Peyer's patch (tissue), 4 donors: ENCODE measurements at regions not wholly inside any gene's neighbourhood (a gene's known extent, or its start where the extent isn't known, plus 50 kb on each side); places are given as distances from the start of the nearest gene placed in this dataset.

Source experiments
- POLR2A ChIP-seq, 2 donors: fragments of 450-650 bp; IDR thresholded peaks; one replicate each; pipeline ENCODE4 v1.5.1; 2017; ENCODE audit warnings: antibody characterized with exemption in 2 of 2, mild to moderate bottlenecking in 2 of 2, moderate library complexity in 2 of 2
- TF ChIP-seq, protein P1 (sequence below), 6 experiments: fragments of 450-650 bp in 4 of 6; fragments of 200-600 bp in 2 of 6; sonication (generic) in 1 of 6; IDR thresholded peaks; one replicate each; pipeline ENCODE4 v1.5.1; 2017 to 2019; ENCODE audit warnings: antibody characterized with exemption in 6 of 6, mild to moderate bottlenecking in 3 of 6, moderate library complexity in 1 of 6

DNA sequence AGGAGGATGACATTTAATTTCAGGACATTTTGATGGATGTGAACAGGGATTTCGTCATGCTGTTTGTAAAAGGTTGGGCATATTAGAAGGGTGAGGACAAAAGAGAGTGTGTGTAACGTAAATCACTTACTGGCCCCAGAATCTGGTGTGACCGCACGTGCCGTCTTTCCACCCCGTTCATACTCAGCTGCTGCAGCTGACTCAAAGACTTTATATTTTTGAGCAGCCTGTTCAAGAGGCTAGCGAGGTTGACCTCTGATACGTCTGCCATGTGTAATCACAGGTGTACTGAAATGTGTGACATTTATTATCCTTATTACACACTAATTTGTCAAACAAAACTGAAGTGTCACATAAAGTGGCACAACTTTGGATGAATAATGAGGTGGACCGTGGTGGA lies 66.5 kb upstream of the ERRFI1 start:
- TF ChIP-seq, protein P1, sequence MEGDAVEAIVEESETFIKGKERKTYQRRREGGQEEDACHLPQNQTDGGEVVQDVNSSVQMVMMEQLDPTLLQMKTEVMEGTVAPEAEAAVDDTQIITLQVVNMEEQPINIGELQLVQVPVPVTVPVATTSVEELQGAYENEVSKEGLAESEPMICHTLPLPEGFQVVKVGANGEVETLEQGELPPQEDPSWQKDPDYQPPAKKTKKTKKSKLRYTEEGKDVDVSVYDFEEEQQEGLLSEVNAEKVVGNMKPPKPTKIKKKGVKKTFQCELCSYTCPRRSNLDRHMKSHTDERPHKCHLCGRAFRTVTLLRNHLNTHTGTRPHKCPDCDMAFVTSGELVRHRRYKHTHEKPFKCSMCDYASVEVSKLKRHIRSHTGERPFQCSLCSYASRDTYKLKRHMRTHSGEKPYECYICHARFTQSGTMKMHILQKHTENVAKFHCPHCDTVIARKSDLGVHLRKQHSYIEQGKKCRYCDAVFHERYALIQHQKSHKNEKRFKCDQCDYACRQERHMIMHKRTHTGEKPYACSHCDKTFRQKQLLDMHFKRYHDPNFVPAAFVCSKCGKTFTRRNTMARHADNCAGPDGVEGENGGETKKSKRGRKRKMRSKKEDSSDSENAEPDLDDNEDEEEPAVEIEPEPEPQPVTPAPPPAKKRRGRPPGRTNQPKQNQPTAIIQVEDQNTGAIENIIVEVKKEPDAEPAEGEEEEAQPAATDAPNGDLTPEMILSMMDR (IDR thresholded peaks at IDR 0.05), result no peak
- no peak for TF ChIP-seq POLR2A (IDR thresholded peaks at IDR 0.05)
